Umbilical cord (tissue), 1 donor: ENCODE measurements at regions not wholly inside any gene's neighbourhood (a gene's known extent, or its start where the extent isn't known, plus 50 kb on each side); places are given as distances from the start of the nearest gene placed in this dataset.

Source experiments
- DNase-seq: peaks from one replicate; pipeline ENCODE4 v3.0.0-alpha.2; 2015; ENCODE audit warnings: low spot score

DNA sequence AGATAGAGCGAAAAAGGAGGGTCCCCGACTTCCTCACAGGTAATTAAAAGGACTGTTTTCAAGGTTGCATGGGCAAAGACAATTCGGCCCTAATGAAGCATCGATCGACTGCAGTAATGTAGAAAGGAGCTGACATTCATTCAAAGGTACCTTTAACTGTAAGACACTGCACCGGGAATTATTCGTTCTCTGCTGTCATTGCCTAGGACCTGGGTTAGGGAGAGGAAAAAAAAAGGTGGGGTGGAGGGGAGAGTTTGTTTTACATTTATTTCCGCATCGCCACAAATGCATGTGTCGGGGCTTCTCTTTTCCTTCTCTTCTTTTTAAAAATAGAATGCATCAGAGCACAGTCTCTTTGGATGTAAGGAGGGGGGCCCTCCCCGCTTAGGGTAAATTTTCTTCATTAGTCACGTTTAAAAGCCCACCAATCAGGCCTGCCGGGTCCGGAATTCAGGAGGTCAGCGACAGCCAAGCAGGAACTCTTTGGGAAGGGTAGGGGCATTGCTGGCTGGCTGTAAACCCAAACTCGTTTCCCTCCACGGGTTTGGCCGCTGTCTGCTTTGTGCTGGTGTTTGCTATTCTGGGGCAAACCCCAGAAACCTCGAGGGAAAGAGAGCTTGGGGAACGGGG, 496.2 kb upstream of the ZFHX3 start:
- no peak for DNase-seq

DNA sequence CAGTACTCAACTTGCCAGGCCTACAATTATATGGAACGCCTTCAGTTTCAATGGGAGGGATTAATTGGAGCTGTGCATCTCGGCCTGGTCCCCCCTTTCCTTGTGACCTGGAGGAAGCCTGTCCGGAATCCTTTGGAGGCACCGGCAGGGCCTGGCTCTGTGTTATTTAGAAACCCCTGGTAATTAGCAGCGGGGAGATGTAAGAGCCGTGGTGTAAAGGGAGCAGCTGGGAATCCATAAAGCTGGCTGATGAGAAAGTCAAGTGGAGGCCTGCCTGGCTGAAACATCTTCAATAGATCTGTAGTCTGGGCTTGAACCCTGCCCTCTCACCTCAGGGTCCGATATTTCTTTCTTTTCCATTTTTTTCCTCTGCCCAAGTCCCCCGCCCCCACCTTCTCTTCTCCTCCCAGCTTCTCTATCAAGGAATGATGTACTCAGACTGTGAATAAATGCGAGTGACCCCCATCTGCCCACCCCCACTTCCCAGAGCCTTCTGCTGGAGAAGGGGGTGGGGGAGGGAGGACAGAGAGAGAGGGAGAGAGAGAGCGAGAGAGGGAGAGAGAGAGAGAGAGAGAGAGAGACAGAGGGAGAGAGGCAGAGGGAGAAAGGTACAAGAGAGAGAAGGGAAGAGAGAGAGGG, 495.5 kb upstream of the ZFHX3 start:
- no peak for DNase-seq

DNA sequence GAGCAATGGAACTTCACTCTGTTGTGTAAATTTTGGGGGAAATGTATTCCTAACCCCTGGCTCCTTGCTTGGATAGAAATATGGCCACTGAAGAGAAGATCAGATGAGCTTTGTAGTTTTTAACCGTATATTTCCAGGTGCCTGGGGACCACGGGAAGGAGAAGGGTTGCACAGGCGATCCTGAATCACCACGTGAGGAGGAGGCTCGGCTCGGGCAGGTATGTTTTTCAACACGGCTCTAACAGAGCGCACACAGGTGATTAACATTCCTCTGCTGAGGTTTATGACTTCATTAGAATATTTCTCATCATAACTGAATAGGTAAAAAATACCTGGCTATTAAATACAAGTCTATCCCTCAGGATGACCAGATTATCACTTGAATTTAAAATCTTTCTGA, 495.0 kb upstream of the ZFHX3 start:
- no peak for DNase-seq

DNA sequence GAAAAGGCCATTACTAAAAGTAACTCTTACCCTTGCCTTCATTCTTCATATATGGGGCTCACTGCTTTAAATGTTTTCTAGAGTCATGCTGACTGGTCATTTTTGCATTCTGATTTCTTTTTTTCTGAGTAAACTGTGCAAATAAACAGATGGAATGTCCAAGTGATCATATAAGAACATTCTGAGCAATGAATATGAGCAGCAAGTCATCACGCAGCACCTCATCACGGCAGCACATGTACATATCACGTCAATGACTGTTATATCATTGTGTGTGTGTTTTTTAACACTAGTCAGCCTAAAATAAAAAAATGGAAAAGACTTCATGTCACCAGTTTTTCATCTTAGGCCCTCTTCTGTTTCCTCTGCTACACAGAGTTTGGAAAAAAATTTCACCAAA, 490.0 kb upstream of the ZFHX3 start:
- DNase-seq = no peak

DNA sequence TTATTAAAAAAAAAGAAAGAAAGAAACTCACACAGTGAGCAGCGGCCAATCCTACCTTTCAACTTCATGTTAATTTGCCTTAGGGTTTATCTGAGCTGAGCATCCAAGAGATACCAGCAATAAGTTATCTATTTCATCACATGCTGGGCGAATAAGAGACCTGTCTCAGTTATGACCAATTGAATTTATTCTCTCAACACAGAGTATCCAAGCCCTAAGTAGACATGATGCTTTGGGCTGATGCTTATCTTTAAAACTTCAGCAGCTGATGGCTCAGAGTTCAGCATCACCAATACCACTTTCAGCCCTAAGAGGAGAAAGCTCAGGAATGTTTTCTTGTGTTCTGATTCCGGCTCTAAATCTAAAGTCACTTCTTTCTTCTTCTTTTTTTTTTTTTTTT, 489.0 kb upstream of the ZFHX3 start:
- no peak for DNase-seq

DNA sequence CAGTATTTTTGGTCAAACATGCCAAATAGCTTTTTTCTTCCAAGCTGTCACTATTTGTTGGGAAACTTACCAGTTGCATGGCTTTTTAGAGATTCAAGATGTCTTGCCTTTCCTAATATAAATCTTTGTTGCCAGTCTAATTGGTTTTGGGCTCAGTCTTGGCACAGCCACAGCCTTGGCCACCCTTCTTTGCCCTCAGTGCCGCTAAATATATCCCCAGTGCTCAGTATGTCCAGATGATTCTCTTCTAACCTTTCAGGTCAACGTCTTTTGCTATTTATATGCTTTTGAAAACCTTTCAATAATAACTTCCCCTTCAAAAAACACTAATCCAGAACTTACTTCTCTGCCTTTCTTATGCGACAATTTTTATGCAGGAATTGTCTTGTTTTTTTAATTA, 483.1 kb upstream of the ZFHX3 start:
- DNase-seq = no peak

DNA sequence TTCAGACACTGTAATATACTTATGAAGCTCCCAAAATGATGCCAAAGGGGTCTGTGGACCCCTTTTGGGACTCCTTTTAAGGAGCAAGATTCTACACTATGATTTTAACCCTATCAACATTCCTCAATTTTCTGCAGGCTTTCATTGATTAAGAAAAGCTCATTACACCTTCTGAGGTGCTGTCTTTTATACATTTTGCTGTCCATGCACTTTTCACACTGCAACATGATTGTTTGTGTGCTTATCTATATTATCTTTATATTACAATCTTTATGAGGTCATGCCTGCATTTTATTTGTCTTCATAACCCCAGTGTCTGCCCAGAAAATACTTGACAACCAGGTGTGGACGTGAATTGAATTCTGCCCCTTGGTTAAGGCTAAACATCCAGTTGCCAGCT, 482.6 kb upstream of the ZFHX3 start:
- no peak for DNase-seq

DNA sequence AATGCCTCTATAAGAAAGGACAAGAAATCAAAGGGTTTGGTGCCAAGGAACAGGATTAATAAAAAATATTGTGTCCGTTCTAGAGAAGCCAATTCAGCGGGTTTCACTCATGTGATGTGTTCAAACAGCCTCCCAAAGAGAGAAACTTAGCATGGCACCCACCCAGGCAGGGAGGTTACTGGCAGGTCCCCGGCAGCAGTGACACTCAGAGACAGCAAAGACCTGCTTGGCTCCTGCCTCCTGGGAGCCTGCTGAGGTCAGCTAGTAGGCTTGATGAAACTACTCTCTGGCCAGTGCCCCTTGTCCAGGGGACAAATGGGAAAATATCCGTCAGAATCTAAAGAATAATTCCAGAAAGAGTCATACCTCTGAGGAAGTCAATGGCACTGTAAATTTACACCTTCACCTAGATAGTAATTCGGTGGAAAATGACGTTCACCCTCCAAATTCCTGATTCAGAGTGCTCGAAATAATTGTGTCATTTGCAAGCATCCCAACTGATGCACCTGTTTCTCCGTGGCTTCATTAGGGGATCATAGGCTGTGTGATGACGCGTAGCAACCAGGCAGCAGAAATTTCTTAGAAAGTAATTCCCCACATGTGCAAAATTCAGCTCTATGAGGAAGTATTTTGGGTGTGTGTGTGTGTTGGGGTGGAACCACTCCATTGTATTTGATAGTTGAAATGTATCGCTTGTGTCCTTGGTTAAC, 481.5 kb upstream of the ZFHX3 start:
- DNase-seq = no peak

DNA sequence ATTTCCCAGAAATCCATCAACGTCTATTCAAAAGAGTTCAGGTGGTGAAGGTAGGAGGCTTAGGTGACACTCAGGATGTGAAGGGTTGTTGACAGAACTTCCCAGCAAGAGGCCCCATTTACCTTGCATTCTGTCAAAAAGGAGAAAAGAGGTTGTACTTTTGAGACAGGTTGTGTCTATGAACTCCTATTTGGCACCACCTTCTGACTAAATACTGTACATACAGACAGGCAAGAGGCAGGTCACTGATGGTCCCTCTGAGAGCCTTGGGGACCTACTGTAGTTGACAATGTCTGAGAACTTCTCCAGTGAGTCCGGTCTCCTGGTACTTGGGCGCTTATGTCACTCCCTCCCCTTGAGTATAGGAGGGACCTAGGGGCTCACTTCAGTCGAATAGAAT, 479.3 kb upstream of the ZFHX3 start:
- DNase-seq = no peak

DNA sequence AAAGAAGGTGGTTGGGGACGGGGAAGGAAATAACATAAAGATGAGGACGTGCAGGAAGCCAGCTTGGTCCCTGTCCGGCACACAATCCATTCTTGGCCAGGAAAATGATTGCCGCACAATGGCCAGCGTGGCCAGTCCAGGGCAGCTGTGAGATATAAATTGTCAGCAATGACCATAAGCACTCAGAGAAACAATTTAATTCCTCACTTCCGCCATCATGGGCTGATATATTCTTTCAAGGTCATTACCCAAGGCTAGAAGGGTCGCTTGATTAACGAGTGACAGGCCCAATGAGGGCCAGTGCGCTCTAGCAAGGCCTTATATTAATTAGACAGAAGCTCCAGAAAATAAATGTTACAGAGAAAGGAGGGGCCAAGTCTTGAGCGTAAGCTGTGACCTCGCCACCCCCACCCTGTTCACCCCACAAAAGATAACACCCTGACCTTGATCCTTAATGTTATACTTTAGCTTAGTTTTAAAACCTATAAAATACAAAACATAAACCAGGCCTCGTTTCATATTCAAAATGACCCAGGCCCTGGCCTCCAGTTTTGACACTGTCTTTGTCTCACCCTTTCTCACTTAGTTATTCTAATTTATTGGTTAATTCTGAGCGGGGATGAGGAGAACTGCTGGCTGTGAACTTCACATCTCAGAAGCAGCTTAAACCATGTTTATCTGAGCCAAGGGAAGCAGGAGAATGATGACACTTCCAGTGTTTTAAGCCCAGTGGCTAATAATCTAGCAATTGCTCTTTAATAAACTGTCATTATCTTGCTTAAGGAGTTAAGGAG, 478.3 kb upstream of the ZFHX3 start:
- DNase-seq = no peak

DNA sequence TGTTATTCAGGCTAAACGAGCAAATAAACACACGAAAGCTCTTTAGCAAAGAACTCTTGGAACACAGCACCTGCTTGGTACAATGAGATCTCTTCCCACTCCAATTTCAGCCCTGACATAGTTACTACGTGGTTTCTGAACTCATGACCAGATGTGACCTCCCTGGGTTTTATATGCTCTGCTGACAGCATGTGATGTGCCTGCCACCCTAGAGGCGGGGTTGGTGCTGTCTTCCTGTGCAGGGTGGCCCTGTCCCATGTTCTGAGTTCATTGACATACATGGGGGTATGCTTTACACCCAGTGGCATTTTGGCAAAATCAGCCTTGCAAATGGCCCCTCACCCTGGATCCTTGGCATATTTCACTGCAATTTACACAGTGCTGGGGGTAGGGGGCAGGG, 475.3 kb upstream of the ZFHX3 start:
- DNase-seq = no peak

DNA sequence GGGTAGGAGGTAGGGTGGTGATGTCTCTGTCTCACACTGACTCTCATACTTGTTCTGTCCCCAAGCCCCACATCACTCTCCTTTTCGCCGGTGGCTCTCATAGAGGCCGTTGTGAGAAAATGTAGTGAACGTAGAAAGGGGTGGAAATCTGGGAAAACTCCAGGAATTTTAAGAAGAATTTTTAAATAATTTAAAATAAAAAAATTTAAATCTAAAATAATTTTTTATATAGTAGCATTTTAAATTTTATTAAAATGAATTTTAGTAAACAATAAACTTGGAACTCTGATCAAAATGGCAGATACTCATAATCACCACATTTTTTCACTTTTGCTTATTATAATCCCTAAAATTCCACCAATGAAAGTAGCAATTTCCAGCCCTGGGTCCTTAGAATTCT, 473.6 kb upstream of the ZFHX3 start:
- DNase-seq = no peak

DNA sequence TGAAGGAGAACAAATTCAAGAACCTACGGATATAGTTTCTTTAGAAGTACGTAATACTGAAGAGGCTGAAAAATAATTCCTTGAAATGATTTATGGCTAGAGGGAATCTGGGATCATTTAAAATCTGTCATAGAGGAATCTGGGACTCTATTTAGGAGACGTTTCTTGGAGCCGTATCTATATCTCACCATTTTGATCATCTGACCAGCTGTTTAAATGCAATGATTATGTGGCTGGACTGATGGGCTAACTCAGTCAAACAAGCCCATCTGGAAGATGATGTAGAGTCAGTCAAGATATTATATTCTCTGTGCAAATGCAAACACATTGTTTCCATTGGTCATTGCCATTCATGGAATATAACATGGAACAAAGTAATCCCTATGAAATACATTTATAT, 467.7 kb upstream of the ZFHX3 start:
- no peak for DNase-seq

DNA sequence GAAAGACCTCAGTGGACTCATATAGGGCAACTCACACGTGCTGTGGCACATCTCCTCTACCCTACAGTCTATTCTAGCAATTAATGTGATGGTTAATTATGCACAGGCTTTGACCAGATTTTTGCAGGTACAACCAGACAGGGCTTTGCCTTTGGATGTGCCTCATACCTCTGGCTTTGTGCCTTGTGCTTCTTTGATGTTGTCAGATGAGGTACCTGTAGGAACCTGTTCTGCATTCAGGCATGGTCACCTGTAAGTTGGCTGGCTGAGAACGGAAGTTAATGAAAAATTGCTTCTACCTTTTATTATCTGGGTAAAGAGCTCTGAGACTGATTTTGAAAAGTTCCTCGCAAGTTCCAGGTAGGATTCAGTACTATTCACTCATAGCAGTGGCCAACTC, 462.9 kb upstream of the ZFHX3 start:
- DNase-seq = no peak

DNA sequence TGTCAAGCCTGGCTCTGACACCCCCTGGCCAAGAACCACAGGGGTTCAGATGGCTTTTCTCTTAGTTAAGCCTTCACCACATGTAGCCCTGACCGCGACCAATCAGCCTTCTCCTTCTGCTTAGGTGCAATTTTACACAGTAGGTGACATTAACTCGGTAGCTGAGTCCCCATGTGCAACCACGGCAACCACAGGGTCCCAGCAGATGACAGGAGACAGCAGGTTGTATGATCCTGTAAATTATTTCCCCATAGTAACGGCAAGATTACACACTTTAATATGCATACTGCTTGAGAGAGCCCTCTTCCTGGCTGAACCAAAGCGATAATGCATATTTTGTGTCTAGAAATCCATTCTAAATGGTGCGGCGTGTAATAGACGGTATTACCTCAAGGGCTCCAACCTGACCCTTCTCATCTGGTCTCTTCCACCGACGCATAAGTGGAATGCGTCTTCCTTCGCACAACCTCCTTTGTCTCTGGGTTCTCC, 458.7 kb upstream of the ZFHX3 start:
- DNase-seq = no peak

DNA sequence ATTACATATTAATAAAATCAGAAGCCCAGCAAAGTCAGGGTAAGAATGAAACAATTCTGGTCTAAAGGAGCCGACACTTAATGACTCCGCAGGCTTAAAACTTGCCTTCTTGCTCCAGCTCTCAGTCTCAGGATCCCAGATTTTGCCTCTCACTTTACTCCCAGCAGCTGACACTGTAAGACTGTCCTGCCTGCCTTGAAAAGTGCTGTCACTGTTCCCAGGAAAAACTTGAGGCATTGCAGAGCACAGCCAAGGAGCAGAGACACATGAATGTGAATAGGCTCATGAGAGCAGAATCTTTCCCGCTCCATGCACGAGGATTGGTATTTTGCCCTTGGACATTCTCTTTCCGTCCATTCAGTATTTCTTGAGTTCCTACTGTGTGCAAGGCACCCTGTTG, 457.6 kb upstream of the ZFHX3 start:
- DNase-seq = peak; percentile 29

DNA sequence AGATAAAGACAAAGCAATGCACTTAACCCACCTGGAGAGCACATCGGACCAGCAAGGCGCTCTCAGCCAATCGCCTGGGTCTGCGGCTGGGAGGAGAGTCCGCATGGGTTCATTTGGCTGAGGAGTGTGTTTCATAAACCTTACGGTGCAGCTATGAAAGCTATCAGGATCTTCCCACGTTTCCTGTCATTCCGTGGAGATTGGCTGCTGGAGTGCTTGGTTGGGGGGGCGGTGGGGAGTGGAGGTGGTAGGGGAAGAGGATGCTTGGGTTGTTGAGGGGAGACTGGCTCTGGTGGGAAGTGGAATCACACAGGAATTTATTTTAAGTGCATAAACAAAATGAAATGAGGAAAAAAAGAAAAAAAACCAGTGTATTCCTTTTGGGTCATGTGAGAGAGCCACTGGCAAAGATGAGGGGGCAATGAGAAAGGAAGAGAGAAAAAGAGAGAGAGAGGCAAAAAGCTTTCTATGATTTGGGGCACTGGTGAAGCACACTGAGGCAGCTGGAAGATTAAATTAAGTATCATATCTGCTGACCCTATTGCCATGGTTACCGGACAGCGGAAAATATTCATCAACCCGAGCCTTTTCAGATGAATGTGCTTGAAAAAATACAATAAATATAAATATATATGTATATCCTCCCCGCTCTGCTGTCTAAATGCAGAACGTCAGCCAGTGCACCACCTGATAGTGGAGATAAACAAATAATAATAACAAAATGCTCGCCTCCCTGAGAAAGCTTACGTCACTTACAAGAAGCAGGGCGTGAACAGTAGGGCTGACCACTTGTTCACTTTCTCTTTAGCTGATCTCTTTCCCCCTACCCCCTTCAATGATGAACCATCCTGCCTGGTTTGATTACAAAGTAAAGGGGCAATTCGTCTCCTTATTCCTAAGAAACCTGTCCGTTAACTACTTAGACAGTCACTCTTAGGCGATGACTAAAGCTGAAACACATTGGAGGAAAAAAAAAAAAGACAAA, 457.0 kb upstream of the ZFHX3 start:
- no peak for DNase-seq

DNA sequence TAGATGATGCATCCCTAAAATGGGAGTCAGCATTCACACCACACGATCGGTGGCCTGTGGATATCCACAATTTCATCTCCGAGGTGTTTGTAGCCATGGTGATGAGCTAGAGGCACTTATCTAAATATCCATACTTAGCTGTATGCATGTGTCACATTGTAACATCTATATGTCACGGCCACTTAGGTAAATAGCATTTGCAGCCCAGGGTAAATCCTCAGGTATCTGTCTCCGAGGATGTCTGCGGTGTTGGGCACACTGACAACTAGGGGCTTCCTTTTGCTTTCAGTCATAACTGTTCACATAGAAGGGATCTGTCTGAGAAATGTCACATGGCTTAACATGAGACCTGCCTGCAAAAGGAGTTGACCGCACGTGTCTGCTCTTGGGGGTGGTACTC, 455.2 kb upstream of the ZFHX3 start:
- no peak for DNase-seq

DNA sequence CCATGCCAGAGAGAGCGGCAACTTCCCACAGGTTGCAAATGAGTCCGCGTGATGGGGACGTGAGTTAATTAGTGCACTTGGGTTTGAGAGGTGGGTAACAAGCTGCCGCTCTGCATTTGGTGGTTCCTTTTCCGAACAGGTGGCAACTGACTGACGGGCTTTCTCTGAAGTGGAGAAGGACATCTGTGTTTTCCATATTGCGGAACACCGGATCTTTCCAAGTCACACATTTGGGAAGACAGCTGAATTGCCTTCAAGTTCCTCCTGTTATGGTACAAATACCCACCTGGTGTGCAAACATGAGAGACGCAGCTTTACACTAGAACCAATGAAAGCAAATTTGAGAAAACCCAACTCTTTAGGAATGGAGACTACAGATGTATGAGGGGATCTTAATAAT, 451.3 kb upstream of the ZFHX3 start:
- DNase-seq = no peak

DNA sequence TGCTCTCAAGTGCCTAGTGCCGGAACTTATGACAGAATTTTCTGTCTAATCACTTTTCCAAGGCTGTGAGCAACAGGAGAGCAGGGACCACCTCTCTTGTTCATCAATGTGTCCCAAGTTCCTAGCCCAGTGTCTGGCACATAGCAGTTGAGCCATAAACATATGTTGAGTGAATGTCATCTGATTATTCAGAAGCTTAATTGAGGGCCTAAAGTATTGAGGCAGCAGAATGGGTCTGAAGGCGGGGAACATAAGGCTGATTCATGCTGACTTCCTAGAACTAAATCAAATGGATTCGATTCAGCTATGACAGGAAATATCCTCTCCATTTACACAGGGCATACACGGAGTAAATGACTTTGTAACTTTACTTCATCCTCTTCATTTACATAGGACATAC, 438.0 kb upstream of the ZFHX3 start:
- no peak for DNase-seq
